ENCODE measurements at regions not wholly inside any gene's neighbourhood (a gene's known extent, or its start where the extent isn't known, plus 50 kb on each side); places are given as distances from the start of the nearest gene placed in this dataset.

DNA sequence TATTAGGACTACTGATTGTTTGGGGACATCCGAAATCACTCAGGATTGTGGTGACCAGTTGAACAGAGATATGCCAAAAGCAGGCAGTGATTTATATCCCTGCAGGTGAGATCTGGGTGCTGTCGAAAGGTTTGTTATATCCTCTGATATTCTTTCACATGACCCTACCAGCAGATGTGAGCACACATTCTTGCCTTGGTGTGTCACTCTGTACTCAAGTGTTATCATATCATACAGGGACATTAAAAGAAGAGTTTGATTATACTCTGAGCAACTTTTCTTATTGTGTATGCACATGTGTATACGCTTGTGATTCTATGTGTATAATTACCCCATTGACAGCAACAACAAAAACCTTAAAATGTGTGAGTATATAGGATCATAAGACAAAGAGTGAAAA, 381.2 kb upstream of the IGFBP7 start:
- no peak for DNase-seq (ENCODE audit: low read depth in 2 of 2)

DNA sequence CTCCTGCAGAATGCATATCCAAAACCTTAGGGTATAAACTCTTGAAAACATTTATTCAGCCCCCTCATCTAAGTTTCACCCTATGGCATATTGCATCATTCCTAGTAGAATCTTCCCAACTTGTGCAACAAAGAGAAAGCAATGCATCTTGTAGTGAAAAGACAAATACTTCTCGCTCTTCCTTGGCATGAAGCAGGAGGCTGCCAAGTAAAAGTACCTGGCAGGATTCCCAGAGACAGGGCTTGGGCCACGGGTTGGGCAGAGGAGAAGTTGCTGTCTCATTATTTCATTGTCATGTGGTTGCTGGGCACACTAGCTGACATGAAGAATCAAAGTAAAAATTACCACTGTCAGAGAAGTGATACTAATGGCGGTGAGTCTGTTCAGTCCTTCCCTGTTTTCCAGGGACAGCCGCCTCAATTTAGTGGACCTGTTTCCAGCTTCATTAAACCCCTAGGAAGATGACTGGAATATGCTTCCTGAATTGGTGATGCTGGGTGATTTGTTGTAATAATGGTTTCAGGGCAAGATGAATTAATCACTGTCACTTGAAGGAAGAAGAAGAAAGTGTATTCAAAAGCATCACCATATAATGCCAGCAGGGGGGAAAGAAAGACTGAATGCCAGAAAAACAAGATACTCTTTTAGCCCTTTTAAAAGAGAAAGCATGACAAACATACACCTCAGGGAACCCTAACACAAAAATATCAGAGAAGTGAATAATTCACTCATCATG, 380.5 kb upstream of the IGFBP7 start:
- DNase-seq (ENCODE audit: low read depth in 2 of 2): no peak

DNA sequence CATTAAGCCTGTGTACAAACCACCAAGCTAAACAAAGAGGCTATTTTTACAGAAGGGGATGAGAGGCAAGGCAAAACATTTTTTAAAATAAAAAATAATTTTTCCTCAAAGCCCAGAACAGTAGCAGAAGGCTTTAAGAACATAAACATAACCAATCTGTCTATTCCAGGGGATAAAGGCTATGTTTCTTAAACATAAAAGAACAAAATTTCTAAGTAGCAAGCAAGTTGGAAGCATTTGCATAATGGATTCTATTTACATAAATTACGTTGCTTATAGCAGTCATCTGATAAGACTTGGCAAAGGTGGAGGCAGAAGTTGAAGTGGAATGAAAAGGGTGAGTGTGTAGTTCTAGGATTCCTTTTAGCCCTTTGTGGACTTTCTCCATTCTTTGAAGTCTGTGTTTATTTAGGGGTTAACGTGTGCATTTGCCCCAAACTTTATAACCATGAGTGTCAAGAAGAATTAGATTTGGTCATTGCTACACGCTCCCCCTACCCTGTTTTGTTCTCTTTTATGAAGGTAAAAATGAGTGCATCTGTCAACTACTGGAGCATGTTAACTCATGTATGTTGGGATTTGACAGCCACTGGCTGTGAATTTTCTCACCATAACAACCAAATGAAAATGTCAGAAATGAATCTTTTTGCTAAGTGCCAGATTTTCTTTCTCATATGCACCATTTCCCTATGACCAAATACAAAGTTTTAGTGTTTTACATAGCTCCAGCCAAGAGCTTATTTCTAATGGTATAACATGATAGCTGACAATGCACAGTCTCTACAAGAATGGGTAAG, 378.4 kb upstream of the IGFBP7 start:
- no peak for DNase-seq (ENCODE audit: low read depth in 2 of 2)

DNA sequence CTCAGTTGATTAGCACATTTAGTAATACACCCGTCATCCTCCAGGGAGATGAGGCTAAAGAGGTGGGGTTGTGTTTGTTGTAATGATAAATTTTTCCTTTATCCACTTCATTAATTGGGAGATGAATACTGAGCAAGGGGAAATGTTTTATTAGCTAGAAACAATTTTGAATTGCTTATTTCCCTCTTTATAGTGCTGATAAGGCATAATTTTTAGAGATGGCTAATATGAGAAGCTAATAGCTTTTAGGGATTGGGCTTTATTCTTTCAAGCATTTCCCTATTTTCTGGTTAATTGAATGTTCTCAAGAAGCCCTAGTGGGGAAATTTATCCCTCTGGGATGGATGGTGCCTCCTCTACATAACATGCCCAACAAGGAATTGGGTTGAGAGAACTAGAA, 365.2 kb upstream of the IGFBP7 start:
- DNase-seq (ENCODE audit: low read depth in 2 of 2): no peak

DNA sequence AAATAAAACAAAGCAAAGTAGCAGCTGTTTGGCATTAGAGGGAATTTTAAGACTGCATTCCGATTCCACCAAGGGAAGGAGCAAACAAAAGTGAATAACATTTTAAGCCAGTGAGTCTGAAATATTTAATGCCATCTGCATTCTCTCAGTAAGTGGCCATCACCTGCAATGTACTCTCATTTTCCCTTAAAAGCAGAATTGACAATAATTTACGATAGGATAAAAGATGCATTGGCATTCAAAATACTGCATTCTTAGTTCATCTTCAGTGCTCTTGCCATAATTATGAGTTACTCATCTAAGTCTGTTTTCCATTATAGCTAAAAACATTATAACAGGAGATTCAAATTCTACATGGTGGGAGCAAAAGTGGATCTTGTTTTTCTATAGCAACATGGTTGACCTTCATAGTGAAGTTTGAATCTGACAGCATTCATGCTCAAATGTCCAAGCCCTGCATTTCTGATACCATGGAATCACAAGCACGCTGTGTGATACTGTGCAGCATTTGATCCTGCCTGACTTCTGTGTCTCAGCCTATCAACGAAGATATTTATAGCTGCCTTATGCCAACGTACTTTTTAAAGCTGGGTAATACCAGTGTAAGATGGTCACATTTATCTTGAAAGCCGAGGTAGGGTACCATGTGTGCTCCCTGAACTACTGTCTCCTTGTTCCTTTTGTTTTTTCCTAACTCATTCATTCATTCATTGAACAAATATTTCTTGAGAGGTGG, 355.3 kb upstream of the IGFBP7 start:
- no peak for DNase-seq (ENCODE audit: low read depth in 2 of 2)

DNA sequence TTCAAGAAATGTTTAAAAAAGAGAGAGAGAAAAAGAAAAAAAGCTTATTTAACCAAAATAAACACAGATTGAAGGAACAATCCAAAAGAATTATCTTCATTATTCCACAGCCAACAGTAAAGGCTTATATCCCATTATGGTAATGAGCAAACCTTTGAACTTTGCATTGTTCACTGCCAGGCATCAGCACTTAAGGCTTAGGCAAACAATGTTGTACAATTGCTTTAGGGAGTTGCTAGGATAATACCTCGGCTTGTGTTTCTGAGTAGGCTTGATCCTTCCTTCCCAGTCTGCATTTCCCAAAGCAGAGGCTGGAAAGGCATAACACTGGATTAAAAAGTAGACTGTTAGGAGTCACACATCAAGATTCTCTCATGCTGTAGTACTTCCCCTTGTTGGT, 352.7 kb upstream of the IGFBP7 start:
- DNase-seq (ENCODE audit: low read depth in 2 of 2): no peak

DNA sequence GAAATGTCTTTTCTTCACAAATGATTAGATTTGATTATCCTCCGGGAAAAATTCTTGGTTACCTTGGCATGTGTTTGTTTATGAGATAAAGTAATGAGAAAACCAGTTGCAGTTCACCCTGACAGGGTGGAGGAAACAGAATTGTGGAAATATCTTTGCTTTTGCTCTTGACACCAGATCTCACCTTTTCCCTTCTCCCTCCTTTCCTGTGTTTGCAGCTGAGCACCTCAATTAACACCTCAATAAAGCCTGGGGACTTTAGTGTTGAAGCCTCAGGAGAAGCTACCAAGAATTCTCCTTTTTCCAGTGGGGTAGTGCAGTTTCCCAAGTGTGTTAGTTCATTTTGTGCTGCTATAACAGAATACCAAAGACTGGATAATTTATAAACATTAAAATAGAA, 350.8 kb upstream of the IGFBP7 start:
- no peak for DNase-seq (ENCODE audit: low read depth in 2 of 2)

DNA sequence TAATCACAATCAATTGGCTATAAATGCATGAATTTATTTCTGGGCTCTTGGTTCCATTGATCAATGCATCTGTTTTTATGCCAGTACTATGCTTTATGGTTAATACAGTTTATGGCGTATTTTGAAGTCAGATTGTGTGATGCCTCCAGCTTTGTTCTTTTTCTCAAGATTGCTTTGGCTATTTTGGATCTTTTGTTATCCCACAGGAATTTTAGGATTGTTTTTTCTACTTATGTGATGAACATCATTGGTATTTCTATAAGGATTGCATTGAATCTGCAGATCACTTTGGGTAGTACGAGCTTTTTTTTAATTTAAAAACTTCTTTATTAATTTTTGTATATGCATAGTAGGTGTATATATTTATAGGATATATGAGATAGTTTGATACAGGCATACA, 338.7 kb upstream of the IGFBP7 start:
- no peak for DNase-seq (ENCODE audit: low read depth in 2 of 2)

DNA sequence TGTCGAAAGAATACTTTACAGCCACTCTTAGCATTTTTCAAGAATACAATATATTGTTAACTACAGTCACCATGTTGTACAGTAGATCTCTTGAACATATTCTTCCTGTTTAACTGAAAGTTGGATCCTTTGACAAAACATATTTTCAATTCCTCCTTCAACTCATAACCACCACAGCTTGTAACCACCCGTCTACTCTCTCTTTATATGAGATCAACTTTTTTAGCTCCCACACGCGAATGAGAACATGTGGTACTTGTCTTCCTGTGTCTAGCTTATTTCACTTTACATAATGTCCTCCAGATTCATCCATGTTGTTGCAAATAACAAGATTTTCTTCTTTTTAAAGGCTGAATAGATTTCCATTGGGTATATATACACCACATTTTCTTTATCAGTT, 338.3 kb upstream of the IGFBP7 start:
- no peak for DNase-seq (ENCODE audit: low read depth in 2 of 2)

DNA sequence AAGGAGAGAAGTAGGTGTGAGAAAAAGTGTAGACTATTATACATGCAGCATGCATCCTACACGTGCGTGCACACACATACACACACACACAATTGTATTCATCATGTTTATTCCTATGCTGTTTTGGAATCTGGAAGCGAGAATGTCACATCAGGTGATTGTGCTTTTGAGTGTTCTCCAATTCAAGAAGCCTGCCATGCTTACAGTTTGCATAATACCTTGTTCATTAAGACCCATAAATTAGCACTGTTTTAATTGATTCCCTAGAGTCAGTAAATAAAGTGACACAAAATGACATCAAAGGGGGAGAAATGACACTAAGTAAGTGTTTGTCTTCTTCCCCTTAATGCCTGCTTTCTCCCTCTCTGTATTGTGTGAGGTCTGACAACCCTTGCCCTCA, 336.1 kb upstream of the IGFBP7 start:
- no peak for DNase-seq (ENCODE audit: low read depth in 2 of 2)

DNA sequence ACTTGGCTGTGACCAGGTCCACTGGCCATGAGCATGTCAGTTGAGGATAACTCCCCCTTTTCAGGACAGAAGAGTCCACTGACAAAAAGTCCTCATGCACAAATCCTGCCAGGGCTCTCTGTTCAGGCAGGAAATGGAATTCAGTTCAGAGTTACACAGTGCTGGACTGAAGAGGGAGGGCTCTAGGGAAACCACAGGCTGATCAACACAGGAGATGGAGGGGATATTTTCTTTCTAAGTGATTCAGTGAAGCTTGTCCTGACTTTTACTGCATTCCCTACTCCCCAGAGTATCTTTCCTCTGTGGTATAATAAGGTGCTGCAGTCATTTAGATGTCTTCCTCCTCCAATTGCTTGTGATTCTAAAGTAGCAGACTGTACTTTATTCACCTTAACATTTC, 335.5 kb upstream of the IGFBP7 start:
- DNase-seq (ENCODE audit: low read depth in 2 of 2): no peak

DNA sequence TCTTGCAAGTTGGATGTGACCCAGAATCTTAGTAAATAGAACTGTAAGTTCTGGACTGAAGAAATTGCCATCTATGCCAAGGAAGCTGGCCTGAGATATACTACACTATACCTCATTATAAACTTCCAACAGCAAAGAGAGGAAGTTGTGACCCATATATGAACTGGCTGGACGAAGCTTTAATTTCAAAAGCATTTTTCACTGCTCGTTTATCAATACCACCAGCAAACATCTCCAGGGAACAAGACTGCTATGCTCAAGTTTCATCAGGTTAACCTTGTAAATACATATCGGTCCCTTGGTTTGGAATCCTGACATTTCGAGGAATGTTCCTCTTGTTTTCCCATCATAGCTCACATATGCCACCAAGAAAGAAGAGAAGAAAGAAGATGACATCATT, 334.5 kb upstream of the IGFBP7 start:
- DNase-seq (ENCODE audit: low read depth in 2 of 2): no peak

DNA sequence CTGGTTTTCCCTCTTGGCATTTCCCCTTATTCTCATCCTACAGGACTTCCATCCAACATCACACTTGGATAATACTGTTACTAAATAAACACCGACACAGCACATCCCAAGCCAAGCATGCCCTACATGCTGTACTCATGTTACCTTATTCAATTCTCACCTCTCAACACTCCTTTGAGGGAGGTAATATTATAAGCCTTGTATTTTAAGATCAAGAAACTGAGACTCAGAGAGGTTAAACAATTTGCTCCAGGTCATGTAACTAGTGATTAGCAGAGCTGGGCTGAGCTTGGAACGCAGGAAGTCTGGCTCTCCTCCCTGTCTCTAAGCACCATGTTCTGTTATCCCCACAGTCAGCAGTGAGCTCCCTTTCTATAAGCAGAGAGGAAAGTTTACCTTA, 333.6 kb upstream of the IGFBP7 start:
- DNase-seq (ENCODE audit: low read depth in 2 of 2): no peak

DNA sequence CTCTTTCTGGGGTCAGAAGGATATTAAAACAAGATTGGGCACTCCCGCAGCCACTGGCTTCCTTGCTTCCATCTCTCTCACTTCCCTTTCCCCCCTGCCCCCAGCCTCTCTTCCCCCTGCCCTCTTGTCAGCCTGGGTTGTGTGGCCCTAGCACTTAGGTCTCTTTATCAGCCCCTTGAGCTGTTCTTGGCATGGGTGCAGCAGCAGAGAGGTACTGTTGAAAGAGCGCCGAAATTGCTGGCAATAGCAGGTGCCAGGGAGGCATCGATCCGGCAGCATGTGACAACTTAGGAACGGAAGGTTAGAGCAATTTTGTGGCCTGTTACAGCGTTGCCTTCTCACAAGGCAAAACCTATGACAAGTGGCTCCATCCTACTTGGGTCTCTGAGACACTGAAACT, 333.1 kb upstream of the IGFBP7 start:
- no peak for DNase-seq (ENCODE audit: low read depth in 2 of 2)

DNA sequence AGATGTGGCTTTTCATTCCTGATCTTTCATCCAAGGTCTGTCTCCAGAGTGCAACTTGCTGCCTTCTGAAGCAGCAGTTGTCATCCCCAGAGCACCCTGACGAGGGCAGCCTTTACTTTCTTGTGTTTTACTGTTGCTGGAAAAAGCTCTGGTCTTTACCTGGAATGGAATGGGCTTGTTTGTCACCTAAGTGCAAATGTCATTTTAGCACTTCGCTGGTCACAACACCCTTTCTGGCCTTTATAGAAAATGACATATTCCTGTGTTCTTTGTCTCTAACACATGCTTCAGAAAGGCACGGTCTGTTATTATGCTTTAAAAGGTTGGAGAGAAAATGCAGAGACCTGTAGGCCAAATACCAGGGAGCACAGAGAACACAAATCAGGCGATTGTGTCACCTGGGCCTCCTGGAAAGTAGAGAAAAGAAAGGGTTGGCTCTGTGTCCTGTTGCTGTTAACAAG, 332.7 kb upstream of the IGFBP7 start:
- no peak for DNase-seq (ENCODE audit: low read depth in 2 of 2)

DNA sequence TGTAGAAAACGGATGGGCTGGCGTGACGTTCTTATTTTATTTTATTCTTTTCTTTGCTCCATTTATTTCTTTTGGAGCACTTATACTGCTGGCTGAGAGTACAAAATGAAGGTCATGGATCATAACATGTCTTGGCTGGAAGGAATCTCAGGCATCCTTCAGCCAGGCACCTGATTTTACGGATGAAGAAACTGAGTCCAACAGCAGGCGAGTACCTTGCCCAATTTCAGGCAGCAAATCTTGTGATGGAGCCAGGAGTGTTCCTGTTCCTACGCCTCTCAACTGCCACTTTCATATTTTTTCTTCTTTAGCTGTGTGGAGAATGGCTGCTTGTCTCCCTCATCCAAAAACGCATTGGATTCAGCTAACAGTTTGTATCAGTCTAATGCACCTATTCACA, 332.1 kb upstream of the IGFBP7 start:
- DNase-seq (ENCODE audit: low read depth in 2 of 2): no peak

DNA sequence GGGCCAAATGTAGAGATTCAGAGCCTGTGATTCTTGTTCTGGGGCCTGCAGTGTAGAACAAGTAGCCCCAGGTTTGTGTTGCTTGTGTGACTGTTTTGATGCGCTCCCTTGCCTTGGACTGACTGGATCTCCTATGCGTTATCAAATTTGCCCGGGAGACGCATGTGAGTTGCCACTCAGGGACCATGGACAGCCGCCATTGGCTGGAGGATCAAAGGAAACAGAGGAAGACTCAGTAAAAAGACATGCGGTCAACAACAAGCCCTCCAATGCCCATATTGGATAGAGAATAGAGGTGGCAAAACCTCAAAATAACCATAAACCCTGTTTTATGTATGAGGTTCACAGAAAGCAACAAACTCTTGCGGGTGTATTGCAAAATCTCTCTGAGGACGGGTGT, 327.5 kb upstream of the IGFBP7 start:
- DNase-seq (ENCODE audit: low read depth in 2 of 2): no peak

DNA sequence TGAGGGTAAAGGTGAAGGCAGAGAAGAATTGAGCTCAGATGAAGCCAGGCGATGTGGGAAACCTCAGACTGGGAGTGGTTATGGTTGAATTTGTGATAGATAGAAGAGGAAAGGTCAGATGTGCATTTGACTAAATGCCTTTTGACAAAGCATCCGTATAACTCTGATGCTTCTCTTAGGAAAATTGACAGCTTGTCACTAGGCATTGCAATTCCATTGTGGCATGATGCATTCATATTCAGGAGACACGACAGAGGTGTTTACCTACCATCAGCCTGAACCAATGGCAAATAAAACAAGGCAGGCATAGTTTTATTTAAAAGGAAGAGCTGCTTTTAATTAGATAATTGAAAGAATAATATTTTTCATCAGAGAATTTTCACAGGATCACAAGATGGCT, 325.1 kb upstream of the IGFBP7 start:
- DNase-seq (ENCODE audit: low read depth in 2 of 2): no peak

DNA sequence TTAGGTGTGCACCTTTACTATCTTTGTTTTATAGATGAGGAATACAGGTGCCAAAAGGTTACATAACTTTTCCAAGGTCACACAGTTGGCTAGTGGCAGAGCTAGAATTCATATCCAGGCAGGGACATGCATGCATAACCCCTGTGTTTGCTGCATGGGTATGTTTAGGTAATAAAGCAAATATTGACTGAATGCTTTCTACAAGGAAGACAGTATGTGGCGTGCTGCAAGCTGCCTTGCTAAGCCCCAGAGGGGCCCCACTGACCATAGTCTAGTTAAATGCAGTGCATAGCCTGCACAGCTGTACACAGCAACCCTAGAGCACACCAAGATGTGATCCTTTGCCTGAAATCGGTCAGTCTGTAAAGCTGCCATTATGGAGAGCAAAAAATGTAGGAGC, 320.5 kb upstream of the IGFBP7 start:
- no peak for DNase-seq (ENCODE audit: low read depth in 2 of 2)

DNA sequence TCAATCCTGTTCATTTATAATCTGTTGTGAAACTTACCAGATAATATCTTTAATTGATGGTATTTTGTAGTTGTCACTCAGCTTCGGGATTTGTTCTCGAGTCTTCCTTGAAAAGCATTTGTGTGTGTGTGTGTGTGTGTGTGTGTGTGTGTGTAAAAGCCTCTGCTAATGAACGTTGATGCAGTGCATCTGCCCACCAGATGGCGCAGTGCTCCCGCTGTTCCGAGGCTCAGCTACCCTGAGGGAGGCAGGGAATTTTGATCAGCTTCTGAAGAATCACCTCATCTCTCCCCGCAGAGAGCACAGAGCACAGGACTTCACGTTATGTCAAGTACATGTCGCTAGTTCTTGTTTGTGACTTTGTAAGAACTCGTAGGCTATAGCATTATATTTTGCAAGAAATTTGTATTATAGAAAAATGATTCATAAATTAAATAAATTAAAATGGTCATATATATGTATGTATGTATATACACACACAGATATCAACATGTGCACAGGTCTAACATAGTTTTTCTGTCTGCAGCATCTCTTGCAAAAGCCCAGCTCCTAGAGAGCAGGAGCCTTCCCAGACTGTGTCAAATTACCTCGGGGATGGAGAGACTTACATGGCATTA, 316.7 kb upstream of the IGFBP7 start:
- no peak for DNase-seq (ENCODE audit: low read depth in 2 of 2)

DNA sequence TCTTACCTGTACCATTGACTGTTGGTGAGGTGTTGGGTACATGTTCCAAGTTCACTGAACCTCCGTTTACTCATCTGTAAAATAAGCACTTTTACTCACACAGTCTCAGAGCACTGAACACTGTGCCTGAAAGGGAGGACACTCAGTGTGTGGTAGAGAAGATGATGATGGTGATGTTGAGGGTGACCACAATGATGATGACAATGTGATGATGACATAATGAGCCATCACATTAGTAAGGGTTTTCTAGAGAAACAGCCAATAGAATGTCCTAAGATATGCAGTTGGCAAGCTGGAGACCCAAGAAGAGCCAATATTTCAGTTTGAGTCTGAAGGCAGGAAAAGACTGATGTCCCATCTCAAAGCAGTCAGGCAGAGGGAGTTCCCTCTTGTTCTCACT, 315.4 kb upstream of the IGFBP7 start:
- DNase-seq (ENCODE audit: low read depth in 2 of 2): no peak

DNA sequence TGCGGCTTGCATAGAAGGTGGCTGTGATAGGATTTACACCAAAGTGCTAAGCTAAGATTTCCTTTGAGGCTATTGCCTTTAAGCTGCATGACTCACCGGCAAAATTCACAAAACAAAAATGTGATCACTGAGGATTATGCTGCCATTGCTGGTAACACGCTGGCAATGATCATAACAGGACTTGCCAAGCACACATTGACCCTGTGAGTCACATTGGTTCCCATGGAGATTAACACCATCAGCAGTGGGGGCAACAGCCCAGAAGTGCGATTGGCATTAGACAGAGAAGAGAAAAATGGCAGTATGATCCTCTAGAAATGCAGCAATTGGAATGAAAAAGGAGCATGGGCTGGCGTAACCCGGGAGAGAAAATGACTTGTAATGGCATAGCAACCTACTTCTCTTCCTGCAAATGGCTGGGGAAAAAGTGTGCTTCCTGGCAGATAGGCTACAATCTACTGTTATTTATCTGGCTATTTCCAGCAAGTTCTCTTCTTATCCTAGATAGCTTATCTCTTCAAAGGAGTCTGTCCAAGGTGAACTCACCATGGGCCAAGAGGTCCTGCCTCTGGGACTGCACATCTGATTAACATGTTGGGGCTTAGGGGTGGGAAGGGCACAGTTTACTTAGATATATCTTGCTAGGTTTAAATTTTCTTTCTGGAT, 314.2 kb upstream of the IGFBP7 start:
- no peak for DNase-seq (ENCODE audit: low read depth in 2 of 2)
